Stimulated activated CD4-positive, alpha-beta T cell treated with anti-CD3 and anti-CD28 coated beads, Interleukin-12 subunit alpha, Interleukin-12 subunit beta, amount 100 ng/mL, for 48 hours (primary cell): ENCODE measurements at regions not wholly inside any gene's neighbourhood (a gene's known extent, or its start where the extent isn't known, plus 50 kb on each side); places are given as distances from the start of the nearest gene placed in this dataset.
"Not testable (repeated sequence)": the region's sequence is repeated elsewhere in the genome, so short reads cannot be mapped to it uniquely, and the experiment has no call there.

ENCODE experiments used
- DNase-seq, 3 donors: peaks; one replicate each; pipeline ENCODE4 v3.0.0-alpha.2; 2020; ENCODE audit warnings: low read depth in 2 of 3, low spot score in 1 of 3

GRCh38 chr12:86484473-86484872, 228.3 kb upstream of the MGAT4C start:
- no peak for DNase-seq

- no peak for DNase-seq
These were observed 217.0 kb upstream of the MGAT4C start for GRCh38 chr12:86473231-86473630.

GRCh38 chr12:86456776-86457175, 200.6 kb upstream of the MGAT4C start:
- DNase-seq = no peak

- no peak for DNase-seq
These were observed 200.1 kb upstream of the MGAT4C start for GRCh38 chr12:86456241-86456640.

DNA sequence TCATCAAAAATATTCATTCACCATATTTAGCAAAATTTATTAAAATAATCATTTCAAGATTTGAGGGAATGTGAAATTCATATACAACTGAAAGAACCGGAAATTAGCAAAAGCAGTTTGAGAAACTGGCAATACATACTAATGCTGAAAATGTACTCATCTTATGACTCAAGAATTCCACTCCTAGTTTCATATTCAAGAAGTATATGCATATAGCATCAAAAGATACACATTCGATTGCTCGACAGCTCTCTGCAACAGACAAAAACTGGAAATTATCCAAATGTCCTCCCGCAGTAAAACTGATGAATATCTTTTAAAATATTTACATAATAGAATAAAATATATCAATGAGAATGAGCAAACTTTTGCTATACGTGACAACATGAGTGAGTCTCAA, 189.2 kb upstream of the MGAT4C start:
- no peak for DNase-seq

GRCh38 chr12:86435053-86435452, 178.9 kb upstream of the MGAT4C start:
- no peak for DNase-seq

DNA sequence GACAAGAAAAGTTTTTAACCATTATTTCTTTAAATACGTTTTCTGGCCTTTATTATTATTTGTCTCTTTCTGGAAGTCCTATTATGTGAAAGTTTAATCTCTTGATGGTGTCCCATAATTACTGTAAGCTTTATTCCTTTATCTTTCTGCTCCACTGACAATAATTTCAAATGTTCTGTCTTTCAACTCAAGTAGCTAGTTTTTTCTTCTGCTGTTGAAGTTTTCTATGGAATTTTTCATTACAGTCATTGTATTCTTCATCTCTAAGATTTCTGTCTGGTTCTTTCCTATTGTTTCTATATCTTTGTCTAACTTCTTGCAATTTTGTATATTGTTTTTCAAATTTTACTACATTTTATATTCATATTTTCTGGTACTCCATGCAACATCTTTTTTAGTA, 173.6 kb upstream of the MGAT4C start:
- no peak for DNase-seq

DNA sequence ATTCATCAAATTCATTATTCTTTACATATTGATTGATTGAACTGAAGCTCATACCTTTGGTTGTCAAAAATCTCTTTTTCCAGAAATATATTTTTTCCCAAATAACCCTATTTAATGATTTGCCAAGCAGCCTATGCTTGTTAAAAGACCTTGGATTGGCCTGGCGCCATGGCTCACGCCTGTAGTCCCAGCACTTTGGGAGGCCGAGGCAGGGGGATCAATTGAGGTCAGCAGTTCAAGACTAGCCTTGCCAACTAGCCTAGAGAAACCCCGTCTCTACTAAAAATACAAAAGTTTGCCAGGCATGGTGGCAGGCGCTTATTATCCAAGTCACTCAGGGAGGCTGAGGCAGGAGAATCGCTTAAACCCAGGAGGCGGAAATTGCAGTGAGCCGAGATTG, 165.1 kb upstream of the MGAT4C start:
- no peak for DNase-seq

GRCh38 chr12:86414201-86414600, 158.0 kb upstream of the MGAT4C start:
- DNase-seq = no peak

- no peak for DNase-seq
These were observed 155.5 kb upstream of the MGAT4C start for GRCh38 chr12:86411710-86412109.

- no peak for DNase-seq
These were observed 151.5 kb upstream of the MGAT4C start for GRCh38 chr12:86407620-86408208.

- DNase-seq = no peak
These were observed 133.8 kb upstream of the MGAT4C start for GRCh38 chr12:86389949-86390348.

GRCh38 chr12:86387591-86388145, 131.5 kb upstream of the MGAT4C start:
- no peak for DNase-seq

DNA sequence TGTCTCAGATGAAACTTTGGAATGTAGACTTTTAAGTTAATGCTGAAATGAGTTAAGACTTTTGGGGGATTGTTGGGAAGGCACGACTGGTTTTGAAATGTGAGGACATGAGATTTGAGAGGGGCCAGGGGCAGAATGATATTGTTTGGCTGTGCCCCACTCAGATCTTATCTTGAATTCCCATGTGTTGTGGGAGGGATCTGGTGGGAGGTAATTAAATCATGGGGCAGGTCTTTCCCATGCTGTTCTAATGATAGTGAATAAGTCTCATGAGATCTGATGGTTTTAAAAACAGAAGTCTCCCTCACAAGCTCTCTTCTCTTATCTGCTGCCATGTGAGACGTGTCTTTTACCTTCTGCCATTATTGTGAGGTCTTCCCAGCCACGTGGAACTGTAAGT, 127.6 kb upstream of the MGAT4C start:
- DNase-seq = not testable (repeated sequence)

DNA sequence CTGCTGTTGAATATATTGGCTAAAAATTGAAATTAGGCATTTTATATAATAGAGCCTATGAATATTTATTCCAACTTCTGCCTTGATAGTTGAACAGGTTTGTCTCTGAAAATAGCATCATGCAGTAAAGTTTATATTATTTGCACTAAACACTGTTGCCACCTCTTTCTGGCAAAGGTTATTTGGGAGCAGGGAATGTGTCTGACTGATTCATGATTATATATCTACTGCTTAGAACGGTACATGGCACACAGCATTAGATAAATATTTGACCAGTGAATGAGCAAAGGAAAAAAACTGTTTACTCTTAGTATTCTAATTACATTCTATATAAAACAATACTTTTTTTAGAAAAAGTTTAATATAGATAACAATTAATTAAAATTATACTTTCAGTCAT, 123.1 kb upstream of the MGAT4C start:
- DNase-seq = no peak

DNA sequence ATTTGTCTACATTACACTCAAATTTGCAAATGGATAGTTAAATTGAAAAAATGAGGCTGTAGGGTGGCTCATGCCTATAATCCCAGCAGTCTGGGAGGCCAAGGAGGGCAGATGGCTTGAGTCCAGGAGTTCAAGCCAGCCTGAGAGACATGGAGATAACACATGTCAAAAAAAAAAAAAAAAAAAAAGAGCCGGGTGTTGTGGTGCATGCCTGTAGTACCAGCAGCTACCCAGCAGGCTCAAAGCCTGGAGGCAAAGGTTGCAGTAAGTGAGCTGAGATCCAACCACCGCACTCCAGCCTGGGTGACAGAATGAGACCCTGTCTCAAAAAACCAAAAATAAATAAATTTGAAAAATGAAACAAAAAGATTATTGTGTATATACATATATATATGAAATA, 119.9 kb upstream of the MGAT4C start:
- DNase-seq = no peak

DNA sequence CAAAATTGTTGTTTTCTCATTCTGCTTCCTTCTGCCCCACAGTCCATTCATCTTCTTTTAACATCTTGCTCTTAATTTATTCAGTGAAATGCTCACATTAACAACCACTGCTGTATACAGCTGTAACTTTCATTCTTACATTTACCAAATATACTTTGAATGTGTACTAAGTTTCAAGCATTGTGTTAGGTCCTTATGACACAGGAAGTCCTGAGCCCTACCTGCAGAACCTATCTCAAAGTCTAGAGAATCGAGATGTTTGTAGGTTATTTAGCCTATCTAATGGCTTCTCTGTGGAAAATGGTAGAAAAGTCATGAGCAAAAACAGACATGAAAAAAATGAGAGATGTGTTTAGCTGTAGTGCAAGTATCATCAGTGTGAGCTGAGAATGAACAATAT, 117.6 kb upstream of the MGAT4C start:
- no peak for DNase-seq

DNA sequence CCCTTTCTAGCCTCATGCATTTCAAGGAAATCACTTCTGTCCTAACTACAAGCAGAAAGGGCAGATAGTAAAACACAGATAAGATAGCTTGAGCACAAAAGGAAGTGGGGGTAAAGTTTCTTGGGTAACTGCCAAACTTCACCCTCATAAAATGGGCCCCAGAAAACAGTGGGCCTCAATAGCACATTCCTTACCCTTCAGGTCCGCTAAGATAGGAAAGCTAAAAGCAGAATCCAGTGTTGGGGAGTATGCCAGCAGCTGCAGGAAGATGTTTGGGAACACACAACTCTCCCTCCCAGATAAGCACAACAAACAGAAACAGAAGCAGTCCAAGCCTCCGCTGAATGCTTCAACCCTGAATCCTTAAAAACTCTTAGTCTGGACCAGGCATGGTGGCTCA, 110.9 kb upstream of the MGAT4C start:
- no peak for DNase-seq

GRCh38 chr12:86349196-86349595, 93.0 kb upstream of the MGAT4C start:
- no peak for DNase-seq

GRCh38 chr12:86333955-86334522, 77.8 kb upstream of the MGAT4C start:
- DNase-seq = no peak

DNA sequence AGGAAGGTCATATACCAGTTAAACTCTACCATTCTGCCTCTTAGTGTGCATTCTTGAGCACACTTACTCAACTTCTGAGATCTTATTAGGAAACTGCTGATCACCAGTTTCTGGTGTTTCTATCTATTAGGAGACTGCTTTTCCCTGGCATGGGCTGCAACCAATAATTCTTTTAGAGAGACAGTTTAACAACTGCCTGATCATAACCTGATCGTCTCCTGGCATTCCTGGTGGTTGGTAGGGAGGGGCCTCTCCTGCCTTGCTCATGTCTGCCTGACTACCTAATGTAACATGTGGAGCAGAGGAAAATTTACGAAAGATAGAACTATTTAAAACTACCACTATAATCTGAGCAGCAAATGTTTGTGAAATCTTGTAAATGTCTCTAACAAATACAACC, 75.3 kb upstream of the MGAT4C start:
- no peak for DNase-seq

- DNase-seq = no peak
These were observed 74.8 kb upstream of the MGAT4C start for GRCh38 chr12:86331012-86331411.

DNA sequence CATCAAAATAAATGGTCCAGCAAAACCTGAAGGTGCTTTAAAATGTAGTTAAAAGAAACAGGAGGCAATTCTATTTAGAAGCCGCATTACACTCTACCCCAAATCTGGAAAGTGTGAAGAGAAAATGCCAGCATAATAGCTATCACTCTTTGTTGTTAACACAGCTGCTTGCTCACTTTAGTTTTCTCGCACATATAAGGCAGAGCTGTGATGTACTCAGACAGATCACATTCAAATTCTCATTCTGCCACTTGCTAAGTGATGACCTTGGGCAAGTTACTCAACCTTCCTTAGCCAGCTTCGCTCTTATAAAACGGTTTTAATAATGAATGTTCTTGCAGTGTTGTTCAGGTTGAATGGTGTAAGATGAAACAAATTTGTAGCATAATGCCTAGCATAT, 56.0 kb upstream of the MGAT4C start:
- DNase-seq = no peak
